Hepatocyte (in vitro differentiated cells): ENCODE measurements at regions not wholly inside any gene's neighbourhood (a gene's known extent, or its start where the extent isn't known, plus 50 kb on each side); places are given as distances from the start of the nearest gene placed in this dataset.

Source experiments
- CTCF ChIP-seq: fragments of 200-600 bp; sonication (generic); IDR thresholded peaks from 2 replicates; pipeline ENCODE4 v1.5.1; 2016; ENCODE audit warnings: antibody characterized with exemption, mild to moderate bottlenecking; ENCODE audit not compliant: poor library complexity
- EZH2 ChIP-seq: fragments of 200-600 bp; sonication (generic); IDR thresholded peaks from 2 replicates; pipeline ENCODE4 v1.6.1; 2016; ENCODE audit warnings: antibody characterized with exemption, mild to moderate bottlenecking, borderline replicate concordance

GRCh38 chr10:24007359-24007758, 201.6 kb upstream of the KIAA1217 start:
- TF ChIP-seq CTCF (no peak), EZH2 (no peak)
